Bronchial epithelial cell (primary cell): ENCODE measurements at regions not wholly inside any gene's neighbourhood (a gene's known extent, or its start where the extent isn't known, plus 50 kb on each side); places are given as distances from the start of the nearest gene placed in this dataset.

Source experiments
- DNase-seq: peaks from one replicate; pipeline ENCODE4 v3.0.0-alpha.2; 2010; ENCODE audit warnings: low read depth
- FAIRE-seq: peaks from 2 replicates; lab custom pipeline; 2011; peaks lifted over from hg19 to GRCh38; lab: Jason Lieb, UNC
- H3K27me3 ChIP-seq: 2 replicates; pipeline ENCODE4 v1.5.1; 2011; ENCODE audit warnings: low read length; ENCODE audit not compliant: control insufficient read depth, insufficient read depth
- H3K36me3 ChIP-seq: 2 replicates; pipeline ENCODE4 v1.5.1; 2011; ENCODE audit warnings: low read length; ENCODE audit not compliant: control insufficient read depth, insufficient read depth
- H3K4me3 ChIP-seq: 2 replicates; pipeline ENCODE4 v1.5.1; 2011; ENCODE audit warnings: mild to moderate bottlenecking, low read depth, low read length, control low read depth
- TF ChIP-seq, protein P1 (sequence below): IDR thresholded peaks from 2 replicates; pipeline ENCODE4 v1.5.1; 2011; ENCODE audit warnings: mild to moderate bottlenecking, moderate library complexity, low read length, control low read depth, inconsistent platforms; ENCODE audit not compliant: insufficient read depth, severe bottlenecking

DNA sequence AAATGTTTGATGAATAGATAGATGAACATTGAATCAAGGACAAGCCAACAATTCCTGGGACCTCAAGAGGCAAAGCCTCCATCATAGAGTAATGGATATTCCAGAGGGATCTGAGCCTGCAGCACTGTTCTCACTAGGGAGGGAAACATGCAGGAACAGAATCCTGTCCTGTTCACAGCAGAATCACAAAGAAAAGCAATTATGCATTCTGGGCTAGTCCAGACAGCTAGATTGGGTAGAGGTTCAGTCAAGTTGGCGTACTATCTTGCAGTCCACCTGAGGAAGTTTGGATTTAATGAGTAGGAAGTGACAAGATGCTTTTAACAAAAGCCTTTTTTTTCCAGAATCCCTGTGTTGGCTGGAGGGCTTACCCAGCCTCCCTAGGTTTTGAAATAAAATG, 314.5 kb upstream of the SEMA6D start:
- Histone ChIP-seq H3K27me3 (no peaks in the 10 kb centered on the region), H3K36me3 (no peaks in the 10 kb centered on the region), H3K4me3 (no peak overlapping the region)
- TF ChIP-seq, protein P1, sequence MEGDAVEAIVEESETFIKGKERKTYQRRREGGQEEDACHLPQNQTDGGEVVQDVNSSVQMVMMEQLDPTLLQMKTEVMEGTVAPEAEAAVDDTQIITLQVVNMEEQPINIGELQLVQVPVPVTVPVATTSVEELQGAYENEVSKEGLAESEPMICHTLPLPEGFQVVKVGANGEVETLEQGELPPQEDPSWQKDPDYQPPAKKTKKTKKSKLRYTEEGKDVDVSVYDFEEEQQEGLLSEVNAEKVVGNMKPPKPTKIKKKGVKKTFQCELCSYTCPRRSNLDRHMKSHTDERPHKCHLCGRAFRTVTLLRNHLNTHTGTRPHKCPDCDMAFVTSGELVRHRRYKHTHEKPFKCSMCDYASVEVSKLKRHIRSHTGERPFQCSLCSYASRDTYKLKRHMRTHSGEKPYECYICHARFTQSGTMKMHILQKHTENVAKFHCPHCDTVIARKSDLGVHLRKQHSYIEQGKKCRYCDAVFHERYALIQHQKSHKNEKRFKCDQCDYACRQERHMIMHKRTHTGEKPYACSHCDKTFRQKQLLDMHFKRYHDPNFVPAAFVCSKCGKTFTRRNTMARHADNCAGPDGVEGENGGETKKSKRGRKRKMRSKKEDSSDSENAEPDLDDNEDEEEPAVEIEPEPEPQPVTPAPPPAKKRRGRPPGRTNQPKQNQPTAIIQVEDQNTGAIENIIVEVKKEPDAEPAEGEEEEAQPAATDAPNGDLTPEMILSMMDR = no peak
- FAIRE-seq (no peak), DNase-seq (peak; percentile 51)

DNA sequence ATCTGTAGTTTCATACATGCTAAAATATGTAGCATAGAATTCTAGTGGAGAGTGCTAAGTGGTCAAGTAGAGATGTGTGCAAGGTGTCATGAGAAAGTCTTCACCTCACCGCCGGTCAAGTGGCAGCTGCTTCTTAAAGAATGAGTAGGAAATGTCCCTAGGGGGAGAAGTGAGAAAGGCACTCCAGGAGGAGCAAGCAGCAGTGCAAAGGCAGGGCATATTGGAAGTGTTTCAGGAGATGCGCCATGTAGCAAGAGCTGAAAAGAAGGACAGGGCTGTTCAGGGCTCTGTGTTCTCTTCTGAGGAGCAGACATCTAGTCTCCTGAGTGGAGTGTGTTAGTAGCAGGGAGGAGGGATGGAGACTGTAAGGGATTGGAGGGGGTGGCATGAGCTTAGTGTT, 312.4 kb upstream of the SEMA6D start:
- FAIRE-seq (no peak), DNase-seq (no peak)
- Histone ChIP-seq H3K4me3 (no peak overlapping the region), H3K36me3 (no peaks in the 10 kb centered on the region), H3K27me3 (no peaks in the 10 kb centered on the region)
- TF ChIP-seq, protein P1 = no peak

DNA sequence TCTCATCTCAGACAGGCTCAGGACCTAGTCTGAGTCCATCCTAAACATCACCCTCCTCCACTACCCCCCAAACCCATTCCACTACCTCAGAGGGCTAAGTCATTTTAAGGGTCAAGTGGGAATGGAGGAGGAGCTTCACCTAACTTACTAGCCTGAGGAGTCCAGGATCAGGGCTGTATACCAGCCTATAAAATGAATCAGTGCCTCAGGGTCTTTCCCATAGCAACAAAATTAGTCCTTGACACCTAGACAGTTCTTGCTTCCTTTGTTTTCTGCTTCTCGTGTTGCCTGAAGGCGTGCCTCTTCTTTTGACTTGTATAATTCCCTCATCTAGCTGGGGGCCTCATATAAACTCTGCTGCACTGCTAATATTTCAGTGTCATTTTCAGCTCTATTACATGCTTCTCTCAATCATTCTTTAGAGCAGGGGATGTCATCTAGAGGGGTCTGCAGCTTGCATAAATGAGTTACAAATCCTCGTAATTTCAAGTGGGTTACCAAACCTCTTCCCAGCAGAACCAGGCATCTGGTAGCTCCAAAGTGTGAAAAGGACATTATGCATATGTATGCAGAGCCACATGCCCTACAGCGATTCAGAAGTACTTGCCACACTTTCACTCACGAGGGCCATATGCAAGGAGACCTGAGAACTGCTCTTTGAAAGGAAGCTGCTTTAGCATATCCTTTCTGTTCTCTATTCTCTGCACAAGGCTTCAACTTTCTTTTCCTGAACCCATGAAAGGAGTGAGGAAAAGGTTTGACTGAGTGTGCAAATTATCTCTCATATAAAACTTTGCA, 311.7 kb upstream of the SEMA6D start:
- Histone ChIP-seq H3K4me3 (no peak overlapping the region), H3K36me3 (no peaks in the 10 kb centered on the region), H3K27me3 (no peaks in the 10 kb centered on the region)
- DNase-seq = no peak
- no peak for FAIRE-seq
- TF ChIP-seq, protein P1 = no peak

DNA sequence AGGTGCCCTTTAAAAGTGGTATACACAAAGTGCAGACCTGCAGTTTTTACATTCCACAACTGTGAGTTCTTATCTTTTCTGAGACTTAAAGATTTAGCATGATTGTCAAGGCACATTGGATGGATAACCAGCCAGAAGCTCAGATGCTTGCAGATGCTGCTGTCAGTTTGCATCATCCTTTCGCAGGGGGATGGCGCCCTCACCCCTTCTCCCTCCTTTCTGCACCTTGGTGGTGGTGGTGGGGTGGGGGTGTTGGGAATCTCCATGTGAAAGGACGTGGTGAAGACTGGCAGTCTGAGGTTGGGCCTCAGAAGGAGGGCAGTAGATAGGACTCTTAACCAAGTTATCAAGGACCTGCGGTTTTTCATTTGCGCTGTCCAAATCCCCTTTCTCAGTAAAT, 309.6 kb upstream of the SEMA6D start:
- no peak overlapping the region for H3K4me3 ChIP-seq
- DNase-seq (no peak), FAIRE-seq (no peak)
- no peaks in the 10 kb centered on the region for H3K27me3 ChIP-seq
- TF ChIP-seq, protein P1 = no peak
- no peaks in the 10 kb centered on the region for H3K36me3 ChIP-seq

DNA sequence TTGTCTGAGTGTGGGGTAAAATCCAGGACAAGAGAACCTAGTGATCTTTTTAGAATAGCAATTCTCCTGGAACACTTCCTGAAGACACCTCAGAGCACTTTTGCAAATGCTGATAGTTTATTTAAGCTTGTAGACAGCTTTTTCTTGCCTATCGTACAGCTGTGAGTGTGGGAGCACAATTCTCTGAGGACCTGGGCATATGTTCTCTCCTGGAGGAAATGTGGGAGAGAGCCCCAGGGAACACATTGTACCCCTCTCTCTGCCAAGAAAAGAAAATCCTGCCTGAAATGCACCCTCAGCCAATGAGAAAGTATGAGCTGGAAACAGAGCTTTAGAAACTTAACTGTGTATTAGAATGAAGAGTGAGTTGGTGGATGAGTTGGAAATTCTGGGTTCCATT, 308.3 kb upstream of the SEMA6D start:
- no peaks in the 10 kb centered on the region for H3K27me3 ChIP-seq

More for the DNA sequence above, 308.3 kb upstream of the SEMA6D start:
- FAIRE-seq = no peak
- H3K36me3 ChIP-seq = no peaks in the 10 kb centered on the region
- no peak overlapping the region for H3K4me3 ChIP-seq
- DNase-seq = no peak
- TF ChIP-seq, protein P1 = no peak
